Islet of Langerhans (tissue), 1 donor: ENCODE measurements at regions not wholly inside any gene's neighbourhood (a gene's known extent, or its start where the extent isn't known, plus 50 kb on each side); places are given as distances from the start of the nearest gene placed in this dataset.

Source experiments
- FAIRE-seq: peaks from one replicate; lab custom pipeline; 2011; peaks lifted over from hg19 to GRCh38; lab: Jason Lieb, UNC

- no peak for FAIRE-seq
These were observed 59.4 kb upstream of the SIMC1 start for GRCh38 chr5:176178789-176179188.

- no peak for FAIRE-seq
These were observed 57.9 kb upstream of the SIMC1 start for GRCh38 chr5:176180339-176180738.

GRCh38 chr5:176180781-176181180 is 57.4 kb upstream of the SIMC1 start:
- FAIRE-seq, result no peak

GRCh38 chr5:176181271-176181855 is 56.9 kb upstream of the SIMC1 start:
- no peak for FAIRE-seq

- FAIRE-seq, result no peak
These were observed 54.7 kb upstream of the SIMC1 start for GRCh38 chr5:176183321-176184074.

- FAIRE-seq, result no peak
These were observed 53.6 kb upstream of the SIMC1 start for GRCh38 chr5:176184608-176185132.

GRCh38 chr5:176185133-176185733 is 53.0 kb upstream of the SIMC1 start:
- FAIRE-seq, result no peak

GRCh38 chr5:176186107-176186506 is 52.1 kb upstream of the SIMC1 start:
- no peak for FAIRE-seq

GRCh38 chr5:176187276-176188062 is 50.8 kb upstream of the SIMC1 start:
- FAIRE-seq, result no peak

- no peak for FAIRE-seq
These were observed 50.1 kb upstream of the SIMC1 start for GRCh38 chr5:176188085-176188484.
